H9 (cell line): ENCODE measurements at regions not wholly inside any gene's neighbourhood (a gene's known extent, or its start where the extent isn't known, plus 50 kb on each side); places are given as distances from the start of the nearest gene placed in this dataset.

ENCODE experiments used
- DNase-seq: peaks from one replicate; pipeline ENCODE4 v3.0.0-alpha.2; 2017
- H2AFZ ChIP-seq: one replicate; pipeline ENCODE4 v1.6.1; 2013; ENCODE audit warnings: mild to moderate bottlenecking, low read length, control low read depth, moderate library complexity
- H2AK5ac ChIP-seq: 2 replicates; pipeline ENCODE4 v1.6.1; 2013; ENCODE audit warnings: low read length, control low read depth, mixed read lengths; ENCODE audit not compliant: insufficient read length
- H2BK120ac ChIP-seq: one replicate; pipeline ENCODE4 v1.6.1; 2013; ENCODE audit warnings: low read depth, mild to moderate bottlenecking, low read length, control low read depth, inconsistent platforms; ENCODE audit not compliant: poor library complexity, severe bottlenecking
- H2BK12ac ChIP-seq: 2 replicates; pipeline ENCODE4 v1.6.1; 2013; ENCODE audit warnings: low read length, control low read depth, mixed read lengths, low read depth; ENCODE audit not compliant: insufficient read length
- H2BK15ac ChIP-seq: 2 replicates; pipeline ENCODE4 v1.6.1; 2013; ENCODE audit warnings: low read depth, low read length, control low read depth
- H2BK20ac ChIP-seq: one replicate; pipeline ENCODE4 v1.6.1; 2013; ENCODE audit warnings: low read depth, mild to moderate bottlenecking, low read length, control low read depth, inconsistent platforms; ENCODE audit not compliant: poor library complexity, severe bottlenecking
- H2BK5ac ChIP-seq: 2 replicates; pipeline ENCODE4 v1.6.1; 2013; ENCODE audit warnings: low read length, control low read depth, mixed read lengths; ENCODE audit not compliant: insufficient read length
- H3K14ac ChIP-seq: 2 replicates; pipeline ENCODE4 v1.6.1; 2013; ENCODE audit warnings: low read length, control low read depth; ENCODE audit not compliant: insufficient read depth
- H3K18ac ChIP-seq: 2 replicates; pipeline ENCODE4 v1.6.1; 2013; ENCODE audit warnings: low read depth, mild to moderate bottlenecking, mixed read lengths, low read length, control low read depth; ENCODE audit not compliant: insufficient read length
- H3K23ac ChIP-seq: 2 replicates; pipeline ENCODE4 v1.6.1; 2013; ENCODE audit warnings: low read length, control low read depth, mixed read lengths, low read depth; ENCODE audit not compliant: insufficient read length
- H3K23me2 ChIP-seq: 2 replicates; pipeline ENCODE4 v1.6.1; 2013; ENCODE audit warnings: low read depth, mild to moderate bottlenecking, mixed read lengths, low read length, control low read depth; ENCODE audit not compliant: insufficient read length, poor library complexity, severe bottlenecking
- H3K27ac ChIP-seq: 2 replicates; pipeline ENCODE4 v1.5.1; 2013; ENCODE audit warnings: low read length, control low read depth, mixed read lengths, low read depth; ENCODE audit not compliant: insufficient read length
- H3K27me3 ChIP-seq: 2 replicates; pipeline ENCODE4 v1.6.1; 2013; ENCODE audit warnings: low read length, control low read depth, inconsistent platforms; ENCODE audit not compliant: insufficient read depth
- H3K4ac ChIP-seq: 2 replicates; pipeline ENCODE4 v1.6.1; 2013; ENCODE audit warnings: low read depth, mild to moderate bottlenecking, control low read depth, inconsistent platforms, low read length, moderate library complexity
- H3K4me1 ChIP-seq: 2 replicates; pipeline ENCODE4 v1.6.1; 2013; ENCODE audit warnings: low read length, control low read depth, inconsistent platforms; ENCODE audit not compliant: insufficient read depth
- H3K4me2 ChIP-seq: 2 replicates; pipeline ENCODE4 v1.6.1; 2013; ENCODE audit warnings: low read length, control low read depth, mixed read lengths; ENCODE audit not compliant: insufficient read length, insufficient read depth
- H3K56ac ChIP-seq: 2 replicates; pipeline ENCODE4 v1.6.1; 2013; ENCODE audit warnings: low read depth, mild to moderate bottlenecking, mixed read lengths, low read length, control low read depth; ENCODE audit not compliant: insufficient read length
- H3K79me1 ChIP-seq: 2 replicates; pipeline ENCODE4 v1.6.1; 2013; ENCODE audit warnings: low read depth, mild to moderate bottlenecking, moderate library complexity, low read length, control low read depth, inconsistent platforms; ENCODE audit not compliant: insufficient read depth, poor library complexity, severe bottlenecking
- H3K79me2 ChIP-seq: 2 replicates; pipeline ENCODE4 v1.6.1; 2013; ENCODE audit warnings: low read length, control low read depth, inconsistent platforms; ENCODE audit not compliant: insufficient read depth
- H3K9ac ChIP-seq: 2 replicates; pipeline ENCODE4 v1.6.1; 2013; ENCODE audit warnings: low read length, control low read depth, mixed read lengths; ENCODE audit not compliant: insufficient read length; ENCODE audit errors: extremely low read depth
- H3K9me3 ChIP-seq: one replicate; pipeline ENCODE4 v1.6.1; 2013; ENCODE audit warnings: low read depth, low read length, inconsistent platforms; ENCODE audit not compliant: control insufficient read depth
- H3T11ph ChIP-seq: one replicate; pipeline ENCODE4 v1.6.1; 2013; ENCODE audit warnings: mild to moderate bottlenecking, low read length, control low read depth, inconsistent platforms
- H4K20me1 ChIP-seq: one replicate; pipeline ENCODE4 v1.6.1; 2013; ENCODE audit not compliant: control insufficient read depth, insufficient read length, insufficient read depth
- H4K5ac ChIP-seq: 2 replicates; pipeline ENCODE4 v1.6.1; 2013; ENCODE audit warnings: low read depth, mild to moderate bottlenecking, mixed read lengths, low read length, control low read depth; ENCODE audit not compliant: insufficient read length
- H4K8ac ChIP-seq: replicated peaks from 2 replicates; pipeline ENCODE4 v1.6.1; 2013; ENCODE audit warnings: low read length, control low read depth, mixed read lengths, low read depth; ENCODE audit not compliant: insufficient read length
- H4K91ac ChIP-seq: 2 replicates; pipeline ENCODE4 v1.6.1; 2013; ENCODE audit warnings: low read depth, mild to moderate bottlenecking, moderate library complexity, mixed read lengths, low read length, control low read depth; ENCODE audit not compliant: insufficient read length
- H3K27ac Mint-ChIP-seq, 3 experiments: 2 replicates in 2 of 3; 3 replicates in 1 of 3; pipeline ENCODE4 v1.8.0; 2020 to 2021; ENCODE audit warnings: mixed read lengths in 3 of 3, mild to moderate bottlenecking in 1 of 3, moderate library complexity in 1 of 3
- H3K27me3 Mint-ChIP-seq: 2 replicates; pipeline ENCODE4 v1.8.0; 2021; ENCODE audit warnings: low read depth, mild to moderate bottlenecking, moderate library complexity, mixed read lengths
- H3K36me3 Mint-ChIP-seq, 3 experiments: 2 replicates in 2 of 3; 3 replicates in 1 of 3; pipeline ENCODE4 v1.8.0; 2020 to 2021; ENCODE audit warnings: low read depth in 3 of 3, mixed read lengths in 3 of 3; ENCODE audit not compliant: insufficient read depth in 1 of 3
- H3K4me1 Mint-ChIP-seq, 2 experiments: 2 replicates each; pipeline ENCODE4 v1.8.0; 2020; ENCODE audit warnings: mixed read lengths in 2 of 2
- H3K4me3 Mint-ChIP-seq, 2 experiments: 2 replicates in 1 of 2; 3 replicates in 1 of 2; pipeline ENCODE4 v1.8.0; 2020 to 2021; ENCODE audit warnings: mild to moderate bottlenecking in 2 of 2, mixed read lengths in 2 of 2, moderate library complexity in 1 of 2
- H3K9me3 Mint-ChIP-seq, 2 experiments: 2 replicates in 1 of 2; 3 replicates in 1 of 2; pipeline ENCODE4 v1.8.0; 2020; ENCODE audit warnings: mild to moderate bottlenecking in 2 of 2, mixed read lengths in 2 of 2, moderate library complexity in 1 of 2
- WGBS: extraction: QIAGEN DNeasy Blood & Tissue Kit; methylation state at CpG from one replicate; pipeline ENCODE4 v1.1.7; 2013; ENCODE audit warnings: missing lambda C conversion rate, low lambda C conversion rate, mixed read lengths; ENCODE audit not compliant: insufficient read length; ENCODE audit errors: extremely low coverage; 5-methylcytosine and 5-hydroxymethylcytosine counted together
- TF ChIP-seq, protein P1 (sequence below): fragments of 200-600 bp; sonication (generic); conservative IDR thresholded peaks from 3 replicates; pipeline ENCODE4 v1.8.0; 2021; ENCODE audit warnings: antibody characterized with exemption, mild to moderate bottlenecking

DNA sequence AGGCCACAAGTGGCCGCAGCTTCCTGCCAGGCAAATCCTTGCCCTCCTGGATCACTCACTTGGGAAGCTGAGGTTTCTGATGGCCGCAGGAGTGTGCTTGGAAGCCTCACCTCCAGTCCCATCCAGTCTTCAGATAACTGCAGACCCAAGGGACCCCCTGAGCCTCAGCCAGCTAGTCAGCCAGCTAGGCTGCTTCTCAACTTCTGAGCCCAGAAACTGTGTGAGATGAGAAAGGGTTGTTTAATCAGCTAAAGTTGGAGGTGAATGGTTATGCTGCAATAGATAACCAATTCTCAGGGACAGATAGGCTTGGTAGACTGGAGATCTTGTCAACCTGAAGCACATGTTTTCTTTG, 96.9 kb downstream of the THBS2 start:
- Histone ChIP-seq H4K5ac (no peak overlapping the region), H2BK15ac (no peak overlapping the region), H3K14ac (no peak overlapping the region), H4K91ac (no peak overlapping the region), H4K8ac (no peak overlapping the region), H3K56ac (no peak overlapping the region), H3K23me2 (no peaks in the 10 kb centered on the region), H3K4me1 (peaks cover 3% of the 10 kb centered on the region; the same call in 1 of the 2 replicates), H3K9ac (no peak overlapping the region), H2AFZ (no peak overlapping the region), H3K18ac (no peak overlapping the region), H3K4ac (no peak overlapping the region), H3K23ac (no peak overlapping the region), H3T11ph (no peak overlapping the region), H3K27me3 (no peaks in the 10 kb centered on the region), H3K9me3 (no peaks in the 10 kb centered on the region), H3K79me1 (no peaks in the 10 kb centered on the region), H2BK5ac (no peak overlapping the region), H2BK12ac (no peak overlapping the region), H3K4me2 (no peak overlapping the region), H2AK5ac (no peak overlapping the region), H4K20me1 (no peaks in the 10 kb centered on the region), H2BK20ac (no peak overlapping the region), H2BK120ac (no peak overlapping the region), H3K27ac (no peak overlapping the region), H3K79me2 (no peaks in the 10 kb centered on the region)
- WGBS = no CpG with 5 or more reads among the region's 2 CpGs
- H3K27ac Mint-ChIP-seq = no peak overlapping the region
- H3K4me1 Mint-ChIP-seq = no peaks in the 10 kb centered on the region; a peak in 2 of 4 replicates
- H3K4me3 Mint-ChIP-seq = no peak overlapping the region
- DNase-seq = no peak
- H3K9me3 Mint-ChIP-seq = peaks cover 0 to 9% of the 10 kb centered on the region in 2 experiments; a peak in 4 of 5 replicates
- H3K27me3 Mint-ChIP-seq = peaks cover 4% of the 10 kb centered on the region
- TF ChIP-seq, protein P1, sequence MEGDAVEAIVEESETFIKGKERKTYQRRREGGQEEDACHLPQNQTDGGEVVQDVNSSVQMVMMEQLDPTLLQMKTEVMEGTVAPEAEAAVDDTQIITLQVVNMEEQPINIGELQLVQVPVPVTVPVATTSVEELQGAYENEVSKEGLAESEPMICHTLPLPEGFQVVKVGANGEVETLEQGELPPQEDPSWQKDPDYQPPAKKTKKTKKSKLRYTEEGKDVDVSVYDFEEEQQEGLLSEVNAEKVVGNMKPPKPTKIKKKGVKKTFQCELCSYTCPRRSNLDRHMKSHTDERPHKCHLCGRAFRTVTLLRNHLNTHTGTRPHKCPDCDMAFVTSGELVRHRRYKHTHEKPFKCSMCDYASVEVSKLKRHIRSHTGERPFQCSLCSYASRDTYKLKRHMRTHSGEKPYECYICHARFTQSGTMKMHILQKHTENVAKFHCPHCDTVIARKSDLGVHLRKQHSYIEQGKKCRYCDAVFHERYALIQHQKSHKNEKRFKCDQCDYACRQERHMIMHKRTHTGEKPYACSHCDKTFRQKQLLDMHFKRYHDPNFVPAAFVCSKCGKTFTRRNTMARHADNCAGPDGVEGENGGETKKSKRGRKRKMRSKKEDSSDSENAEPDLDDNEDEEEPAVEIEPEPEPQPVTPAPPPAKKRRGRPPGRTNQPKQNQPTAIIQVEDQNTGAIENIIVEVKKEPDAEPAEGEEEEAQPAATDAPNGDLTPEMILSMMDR = no peak
- peaks cover 0 to 1% (median 0%) of the 10 kb centered on the region in 3 experiments; a peak in 1 of 7 replicates for H3K36me3 Mint-ChIP-seq
